ENCODE measurements at regions not wholly inside any gene's neighbourhood (a gene's known extent, or its start where the extent isn't known, plus 50 kb on each side); places are given as distances from the start of the nearest gene placed in this dataset.
"Not testable (repeated sequence)": the region's sequence is repeated elsewhere in the genome, so short reads cannot be mapped to it uniquely, and the experiment has no call there.

- not testable (repeated sequence) for TF ChIP-seq CTCF (IDR thresholded peaks at IDR 0.05; ENCODE audit: insufficient read depth, low read depth, low read length); EZH2 (IDR thresholded peaks at IDR 0.05; ENCODE audit: insufficient read depth, low read length)
These were observed 197.6 kb upstream of the PRKX start for GRCh38 chrX:3911012-3911411.

Data from astrocyte (in vitro differentiated cells and primary cell).